ENCODE measurements at regions not wholly inside any gene's neighbourhood (a gene's known extent, or its start where the extent isn't known, plus 50 kb on each side); places are given as distances from the start of the nearest gene placed in this dataset.
A peak's percentile ranks its signal among the peaks of the same experiment; 100 is the strongest.

DNA sequence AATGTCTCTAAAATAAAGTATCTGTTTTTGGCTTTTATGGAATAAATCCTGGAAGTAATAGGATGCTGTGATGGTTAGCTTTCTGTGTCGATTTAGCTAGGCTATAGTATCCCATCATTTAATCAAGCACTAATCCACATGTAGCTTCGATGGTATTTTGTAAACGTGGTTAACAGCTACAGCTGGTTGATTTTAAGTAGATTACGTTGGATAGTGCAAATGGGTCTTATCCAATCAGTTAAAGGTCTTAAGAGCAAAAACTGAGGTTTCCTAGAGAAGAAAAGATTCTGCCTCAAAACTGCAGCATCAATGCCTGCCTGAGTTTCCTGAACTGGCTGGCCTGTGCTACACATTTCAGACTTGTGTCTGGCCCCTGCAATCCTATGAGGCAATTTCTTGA is 314.2 kb upstream of the SORL1-AS1 start:
- Histone ChIP-seq H3K27me3 (ENCODE audit: control insufficient read depth in 3 of 3, insufficient read depth in 3 of 3, low read length in 2 of 3) (no peaks in the 10 kb centered on the region), H3K9me3 (ENCODE audit: control insufficient read depth in 4 of 4, insufficient read depth in 3 of 4, low read length in 3 of 4) (peaks cover 0 to 2% (median 0%) of the 10 kb centered on the region in 4 donors), H3K27ac (ENCODE audit: low read depth in 1 of 2, low read length in 1 of 2) (no peak overlapping the region), H3K36me3 (ENCODE audit: control insufficient read depth in 4 of 4, insufficient read depth in 4 of 4, low read length in 4 of 4) (no peaks in the 10 kb centered on the region), H3K9ac (ENCODE audit: insufficient read depth in 1 of 2, low read length in 2 of 2) (no peak overlapping the region), H3K4me3 (no peak overlapping the region), H3K4me1 (ENCODE audit: control insufficient read depth in 5 of 5, insufficient read depth in 5 of 5, low read length in 5 of 5) (peaks cover 0 to 29% (median 2%) of the 10 kb centered on the region in 5 donors)
- ATAC-seq (ENCODE audit: insufficient read depth, low FRiP score): no peak
- 70 to 75% methylated on average over 4 of the region's 4 CpGs for WGBS, 2 donors
- TF ChIP-seq CTCF (IDR thresholded peaks at IDR 0.05; ENCODE audit: control extremely low read depth, extremely low read depth): no peak
- DNase-seq: no peak

DNA sequence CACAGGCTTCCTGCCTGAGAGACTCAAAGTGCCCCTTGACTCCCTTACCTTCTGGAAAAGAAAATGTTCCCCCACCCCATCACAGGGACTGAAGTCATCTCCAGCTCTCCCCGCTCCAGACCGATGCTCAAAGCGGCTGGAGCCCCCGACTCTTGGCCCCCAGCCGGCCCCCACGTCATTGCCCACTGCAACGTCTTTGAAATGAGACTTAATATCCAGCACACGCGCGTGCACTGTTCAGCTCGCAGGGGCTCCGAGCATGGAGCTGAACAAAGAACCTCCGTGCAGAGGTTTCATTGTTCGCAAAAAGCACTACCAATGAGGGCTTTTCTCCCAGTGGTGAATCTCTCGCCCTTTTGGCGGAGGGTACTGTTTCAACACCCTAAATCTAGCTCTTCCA is 313.4 kb upstream of the SORL1-AS1 start:
- Histone ChIP-seq H3K9me3 (ENCODE audit: control insufficient read depth in 4 of 4, insufficient read depth in 3 of 4, low read length in 3 of 4) (peaks cover 0 to 2% (median 0%) of the 10 kb centered on the region in 4 donors), H3K36me3 (ENCODE audit: control insufficient read depth in 4 of 4, insufficient read depth in 4 of 4, low read length in 4 of 4) (no peaks in the 10 kb centered on the region), H3K27ac (ENCODE audit: low read depth in 1 of 2, low read length in 1 of 2) (no peak overlapping the region), H3K4me3 (no peak overlapping the region), H3K4me1 (ENCODE audit: control insufficient read depth in 5 of 5, insufficient read depth in 5 of 5, low read length in 5 of 5) (peaks cover 0 to 26% (median 0%) of the 10 kb centered on the region in 5 donors), H3K27me3 (ENCODE audit: control insufficient read depth in 3 of 3, insufficient read depth in 3 of 3, low read length in 2 of 3) (peaks cover 0 to 2% (median 0%) of the 10 kb centered on the region in 3 donors), H3K9ac (ENCODE audit: insufficient read depth in 1 of 2, low read length in 2 of 2) (no peak overlapping the region)
- no peak for ATAC-seq (ENCODE audit: insufficient read depth, low FRiP score)
- no peak for DNase-seq
- TF ChIP-seq CTCF (IDR thresholded peaks at IDR 0.05; ENCODE audit: control extremely low read depth, extremely low read depth): no peak
- 93 to 95% methylated on average over 16 of the region's 16 CpGs for WGBS, 2 donors

DNA sequence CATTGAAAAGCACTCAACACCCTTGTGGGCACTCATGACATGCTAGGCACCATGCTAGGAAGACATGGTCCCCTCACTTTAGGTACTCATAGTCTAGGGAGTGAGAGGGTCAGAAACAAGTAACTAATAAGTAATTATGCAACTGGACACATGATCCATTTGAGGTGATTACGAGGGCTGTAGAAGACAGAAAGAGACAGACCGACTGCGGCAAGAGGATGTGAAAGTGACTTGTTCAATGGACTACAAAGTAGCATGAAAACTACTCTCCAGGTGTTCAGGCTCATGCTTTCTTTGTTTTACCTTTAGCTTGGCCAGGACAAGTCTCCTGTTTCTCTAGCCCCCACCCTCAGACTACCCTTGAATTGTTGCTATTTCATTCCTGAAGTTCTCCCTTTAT is 310.8 kb upstream of the SORL1-AS1 start:
- Histone ChIP-seq H3K9ac (ENCODE audit: insufficient read depth in 1 of 2, low read length in 2 of 2) (no peak overlapping the region), H3K27me3 (ENCODE audit: control insufficient read depth in 3 of 3, insufficient read depth in 3 of 3, low read length in 2 of 3) (peaks cover 0 to 2% (median 0%) of the 10 kb centered on the region in 3 donors), H3K4me1 (ENCODE audit: control insufficient read depth in 5 of 5, insufficient read depth in 5 of 5, low read length in 5 of 5) (peaks cover 0 to 23% (median 0%) of the 10 kb centered on the region in 5 donors), H3K4me3 (no peak overlapping the region), H3K36me3 (ENCODE audit: control insufficient read depth in 4 of 4, insufficient read depth in 4 of 4, low read length in 4 of 4) (no peaks in the 10 kb centered on the region), H3K9me3 (ENCODE audit: control insufficient read depth in 4 of 4, insufficient read depth in 3 of 4, low read length in 3 of 4) (peaks cover 0 to 2% (median 0%) of the 10 kb centered on the region in 4 donors), H3K27ac (ENCODE audit: low read depth in 1 of 2, low read length in 1 of 2) (no peak overlapping the region)
- WGBS, 2 donors: 72 to 79% methylated on average over 3 of the region's 3 CpGs
- no peak for ATAC-seq (ENCODE audit: insufficient read depth, low FRiP score)
- TF ChIP-seq CTCF (IDR thresholded peaks at IDR 0.05; ENCODE audit: control extremely low read depth, extremely low read depth): no peak
- DNase-seq: no peak

- Histone ChIP-seq H3K9me3 (ENCODE audit: control insufficient read depth in 4 of 4, insufficient read depth in 3 of 4, low read length in 3 of 4) (peaks cover 0 to 2% (median 0%) of the 10 kb centered on the region in 4 donors), H3K4me3 (no peak overlapping the region), H3K4me1 (ENCODE audit: control insufficient read depth in 5 of 5, insufficient read depth in 5 of 5, low read length in 5 of 5) (peaks cover 0 to 23% (median 0%) of the 10 kb centered on the region in 5 donors), H3K9ac (ENCODE audit: insufficient read depth in 1 of 2, low read length in 2 of 2) (no peak overlapping the region), H3K27me3 (ENCODE audit: control insufficient read depth in 3 of 3, insufficient read depth in 3 of 3, low read length in 2 of 3) (peaks cover 0 to 2% (median 0%) of the 10 kb centered on the region in 3 donors), H3K36me3 (ENCODE audit: control insufficient read depth in 4 of 4, insufficient read depth in 4 of 4, low read length in 4 of 4) (no peaks in the 10 kb centered on the region), H3K27ac (ENCODE audit: low read depth in 1 of 2, low read length in 1 of 2) (no peak overlapping the region)
- no peak for ATAC-seq (ENCODE audit: insufficient read depth, low FRiP score)
- peak; percentile 60 to 78 (median 74) for DNase-seq
- 20% methylated on average over 11 of the region's 11 CpGs for WGBS, 2 donors
- no peak for TF ChIP-seq CTCF (IDR thresholded peaks at IDR 0.05; ENCODE audit: control extremely low read depth, extremely low read depth)
Observed at GRCh38 chr11:121762820-121763219, 310.1 kb upstream of the SORL1-AS1 start.
